Smooth muscle cell (in vitro differentiated cells): ENCODE measurements at regions not wholly inside any gene's neighbourhood (a gene's known extent, or its start where the extent isn't known, plus 50 kb on each side); places are given as distances from the start of the nearest gene placed in this dataset.

Experiments used
- DNase-seq: peaks from one replicate; lab custom pipeline; 2025; ENCODE audit not compliant: unreplicated experiment; lab: John Stamatoyannopoulos, UW
- H2AFZ ChIP-seq: fragments of 200-600 bp; sonication (generic); 2 replicates; pipeline ENCODE4 v1.6.0; 2016; ENCODE audit warnings: antibody characterized with exemption, low read depth, mild to moderate bottlenecking
- H3F3A ChIP-seq: fragments of 200-600 bp; sonication (generic); 2 replicates; pipeline ENCODE4 v1.6.0; 2017; ENCODE audit warnings: antibody characterized with exemption, low read depth
- H3K27ac ChIP-seq: fragments of 200-600 bp; sonication (generic); 2 replicates; pipeline ENCODE4 v1.5.1; 2016; ENCODE audit warnings: low read depth, mild to moderate bottlenecking
- H3K27me3 ChIP-seq: fragments of 200-600 bp; sonication (generic); 2 replicates; pipeline ENCODE4 v1.6.1; 2016; ENCODE audit warnings: low read depth, mild to moderate bottlenecking
- H3K36me3 ChIP-seq: fragments of 200-600 bp; sonication (generic); 2 replicates; pipeline ENCODE4 v1.5.1; 2016; ENCODE audit warnings: low read depth
- H3K4me1 ChIP-seq: fragments of 200-600 bp; sonication (generic); 2 replicates; pipeline ENCODE4 v1.5.1; 2016; ENCODE audit warnings: low read depth
- H3K4me2 ChIP-seq: fragments of 200-600 bp; sonication (generic); 2 replicates; pipeline ENCODE4 v1.6.0; 2016; ENCODE audit warnings: mild to moderate bottlenecking
- H3K4me3 ChIP-seq: fragments of 200-600 bp; sonication (generic); 2 replicates; pipeline ENCODE4 v1.5.1; 2016; ENCODE audit warnings: mild to moderate bottlenecking
- H3K79me2 ChIP-seq: fragments of 200-600 bp; sonication (generic); 2 replicates; pipeline ENCODE4 v1.6.0; 2016; ENCODE audit warnings: low read depth, mild to moderate bottlenecking
- H3K9ac ChIP-seq: fragments of 200-600 bp; sonication (generic); 2 replicates; pipeline ENCODE4 v1.6.0; 2016; ENCODE audit warnings: low read depth
- H3K9me3 ChIP-seq: fragments of 200-600 bp; sonication (generic); replicated peaks from 2 replicates; pipeline ENCODE4 v1.5.1; 2016; ENCODE audit warnings: low read depth
- H4K20me1 ChIP-seq: fragments of 200-600 bp; sonication (generic); 2 replicates; pipeline ENCODE4 v1.6.0; 2016; ENCODE audit warnings: low read depth
- whole genome bisulfite sequencing: methylation state at CpG from one replicate; pipeline ENCODE4 v1.1.7; 2016; ENCODE audit warnings: low lambda C conversion rate; 5-methylcytosine and 5-hydroxymethylcytosine counted together
- TF ChIP-seq, protein P1 (sequence below): fragments of 200-600 bp; sonication (generic); IDR thresholded peaks from 2 replicates; pipeline ENCODE4 v1.5.1; 2017; ENCODE audit warnings: borderline replicate concordance, mild to moderate bottlenecking, antibody characterized with exemption; ENCODE audit not compliant: insufficient read depth, poor library complexity, severe bottlenecking

DNA sequence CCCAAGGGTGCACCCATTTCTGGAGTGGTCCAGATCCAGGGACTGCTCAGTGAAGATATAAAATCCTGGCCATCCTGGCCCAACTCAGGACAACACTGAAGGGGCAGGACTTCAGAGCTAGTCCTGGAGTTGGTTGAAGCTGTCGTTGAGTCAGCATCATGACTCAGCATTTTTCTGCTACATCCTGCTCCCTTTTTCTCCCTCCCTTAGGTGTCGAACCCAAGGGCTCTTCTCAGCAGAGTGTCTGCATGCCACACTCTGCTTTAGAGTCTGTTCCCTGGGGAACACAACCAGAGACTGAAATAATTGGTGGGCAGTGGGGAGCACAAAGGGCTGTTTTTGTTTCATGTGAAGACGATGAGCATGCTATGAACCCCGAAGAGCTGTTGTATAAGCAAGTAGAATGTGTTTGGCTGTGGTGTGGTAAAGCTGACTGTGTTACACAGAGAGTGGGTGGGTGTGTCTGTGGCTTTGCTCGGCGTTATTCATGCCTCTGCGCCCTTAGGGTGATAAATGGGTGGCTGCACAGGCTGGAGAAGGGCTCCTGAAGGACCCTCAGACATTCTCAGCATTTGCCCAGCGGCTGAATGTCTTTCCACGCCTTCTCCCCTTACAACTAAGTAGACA lies 167.2 kb downstream of the CYYR1 start:
- H2AFZ ChIP-seq, result peak overlapping the region; percentile 17
- peaks cover 21% of the 10 kb centered on the region for H3F3A ChIP-seq
- DNase-seq, result no peak
- H3K9me3 ChIP-seq, result no peaks in the 10 kb centered on the region
- peaks cover 27% of the 10 kb centered on the region for H3K4me1 ChIP-seq
- peak overlapping the region; percentile 66 for H3K27ac ChIP-seq
- no peak overlapping the region for H3K4me3 ChIP-seq
- H4K20me1 ChIP-seq, result no peaks in the 10 kb centered on the region
- peak overlapping the region; percentile 69 for H3K4me2 ChIP-seq
- no peak overlapping the region for H3K9ac ChIP-seq
- 23% methylated on average over 9 of the region's 9 CpGs for WGBS
- no peaks in the 10 kb centered on the region for H3K36me3 ChIP-seq
- H3K27me3 ChIP-seq, result no peaks in the 10 kb centered on the region
- TF ChIP-seq, protein P1, sequence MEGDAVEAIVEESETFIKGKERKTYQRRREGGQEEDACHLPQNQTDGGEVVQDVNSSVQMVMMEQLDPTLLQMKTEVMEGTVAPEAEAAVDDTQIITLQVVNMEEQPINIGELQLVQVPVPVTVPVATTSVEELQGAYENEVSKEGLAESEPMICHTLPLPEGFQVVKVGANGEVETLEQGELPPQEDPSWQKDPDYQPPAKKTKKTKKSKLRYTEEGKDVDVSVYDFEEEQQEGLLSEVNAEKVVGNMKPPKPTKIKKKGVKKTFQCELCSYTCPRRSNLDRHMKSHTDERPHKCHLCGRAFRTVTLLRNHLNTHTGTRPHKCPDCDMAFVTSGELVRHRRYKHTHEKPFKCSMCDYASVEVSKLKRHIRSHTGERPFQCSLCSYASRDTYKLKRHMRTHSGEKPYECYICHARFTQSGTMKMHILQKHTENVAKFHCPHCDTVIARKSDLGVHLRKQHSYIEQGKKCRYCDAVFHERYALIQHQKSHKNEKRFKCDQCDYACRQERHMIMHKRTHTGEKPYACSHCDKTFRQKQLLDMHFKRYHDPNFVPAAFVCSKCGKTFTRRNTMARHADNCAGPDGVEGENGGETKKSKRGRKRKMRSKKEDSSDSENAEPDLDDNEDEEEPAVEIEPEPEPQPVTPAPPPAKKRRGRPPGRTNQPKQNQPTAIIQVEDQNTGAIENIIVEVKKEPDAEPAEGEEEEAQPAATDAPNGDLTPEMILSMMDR, result no peak
- no peaks in the 10 kb centered on the region for H3K79me2 ChIP-seq

DNA sequence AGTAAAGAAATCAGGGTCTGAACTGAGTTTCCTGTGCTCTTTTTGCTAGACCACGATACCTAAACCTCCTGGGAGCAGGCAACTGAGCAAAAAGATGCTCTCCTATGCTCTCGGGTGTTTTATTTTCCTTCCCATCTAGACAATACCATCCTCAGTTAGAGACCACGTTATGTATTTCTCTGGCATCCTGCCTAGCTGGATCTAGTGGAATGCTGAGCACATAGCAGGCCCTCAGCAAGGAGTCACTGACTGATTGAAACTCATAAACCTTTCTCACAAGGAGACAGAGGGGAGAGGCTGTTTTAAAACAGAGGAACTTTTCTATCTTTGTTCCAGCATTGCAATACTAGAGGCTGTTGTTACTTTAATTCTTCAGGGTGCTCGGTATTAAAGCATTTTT lies 168.0 kb downstream of the CYYR1 start:
- Histone ChIP-seq H3K36me3 (no peaks in the 10 kb centered on the region), H3K27ac (peak overlapping the region; percentile 66), H2AFZ (peak overlapping the region; percentile 17)

DNA sequence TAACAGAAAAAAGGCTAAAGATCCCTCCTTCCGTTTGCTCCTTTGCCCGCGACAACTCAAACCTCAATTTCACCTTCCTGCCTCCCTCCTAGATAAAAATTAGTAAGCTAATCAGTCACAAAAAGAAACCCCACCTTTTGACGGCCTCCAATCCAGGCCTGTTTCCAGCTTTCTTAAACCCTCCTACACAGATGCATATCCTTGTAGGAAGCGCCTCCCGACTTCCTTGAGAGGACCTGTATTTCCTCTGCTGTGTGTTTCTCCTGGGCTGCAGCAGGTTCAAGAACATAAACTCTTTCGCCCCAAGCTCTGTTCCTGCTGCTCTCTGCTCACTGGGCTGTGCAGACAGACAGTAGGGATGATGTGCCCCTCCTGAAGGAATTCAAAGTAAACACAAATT lies 168.8 kb downstream of the CYYR1 start:
- Histone ChIP-seq H3K4me3 (no peak overlapping the region), H3K79me2 (no peaks in the 10 kb centered on the region), H3K9ac (no peak overlapping the region), H3K36me3 (no peaks in the 10 kb centered on the region), H3K27ac (peak overlapping the region; percentile 66), H3K4me2 (no peak overlapping the region), H3K4me1 (peaks cover 19% of the 10 kb centered on the region), H2AFZ (peak overlapping the region; percentile 17), H4K20me1 (no peaks in the 10 kb centered on the region), H3F3A (peaks cover 21% of the 10 kb centered on the region), H3K9me3 (no peaks in the 10 kb centered on the region), H3K27me3 (no peaks in the 10 kb centered on the region)
- TF ChIP-seq, protein P1, result no peak
- WGBS, result 83% methylated on average over 7 of the region's 7 CpGs
- no peak for DNase-seq

More for the DNA sequence above, 168.0 kb downstream of the CYYR1 start:
- Histone ChIP-seq H3F3A (peaks cover 21% of the 10 kb centered on the region), H3K79me2 (no peaks in the 10 kb centered on the region), H3K27me3 (no peaks in the 10 kb centered on the region), H3K9me3 (no peaks in the 10 kb centered on the region), H3K4me2 (peak overlapping the region; percentile 69), H3K4me1 (peaks cover 25% of the 10 kb centered on the region), H4K20me1 (no peaks in the 10 kb centered on the region), H3K4me3 (no peak overlapping the region), H3K9ac (no peak overlapping the region)
- DNase-seq, result no peak
- 60% methylated on average over 4 of the region's 4 CpGs for WGBS
- TF ChIP-seq, protein P1, result no peak

DNA sequence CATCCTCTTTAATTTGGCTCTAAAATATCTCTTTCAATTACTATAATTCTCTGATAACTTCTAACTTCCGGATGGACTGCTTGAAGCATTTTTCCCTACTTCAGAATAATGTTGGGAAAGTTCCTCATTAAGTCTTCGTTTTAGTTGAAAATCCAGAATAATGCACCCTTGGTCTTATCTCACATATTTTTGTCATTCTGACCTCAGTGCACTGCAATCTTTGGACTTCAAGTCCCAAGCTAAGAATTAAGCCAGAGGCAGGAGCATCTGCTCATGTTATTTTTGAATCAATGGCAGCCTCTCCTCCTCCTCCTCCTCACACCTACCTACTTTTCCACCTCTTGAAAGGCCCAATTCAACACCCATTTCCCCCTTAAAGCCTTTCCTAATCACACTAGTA lies 169.8 kb downstream of the CYYR1 start:
- 37% methylated on average over 2 of the region's 2 CpGs for WGBS
- TF ChIP-seq, protein P1, result no peak
- no peak overlapping the region for H3K4me3 ChIP-seq
- H3K4me1 ChIP-seq, result peaks cover 19% of the 10 kb centered on the region
- no peak overlapping the region for H3K9ac ChIP-seq
- H3K27me3 ChIP-seq, result no peaks in the 10 kb centered on the region
- H3K36me3 ChIP-seq, result no peaks in the 10 kb centered on the region
- H3K79me2 ChIP-seq, result no peaks in the 10 kb centered on the region
- H3K27ac ChIP-seq, result no peak overlapping the region
- H4K20me1 ChIP-seq, result no peaks in the 10 kb centered on the region
- H2AFZ ChIP-seq, result no peak overlapping the region
- peak overlapping the region; percentile 16 for H3K4me2 ChIP-seq
- no peaks in the 10 kb centered on the region for H3K9me3 ChIP-seq
- no peak for DNase-seq
- peaks cover 21% of the 10 kb centered on the region for H3F3A ChIP-seq
